NCI-H2081 treated with DMSO at 0.1 percent for 48 hours (cell line): ENCODE measurements at regions not wholly inside any gene's neighbourhood (a gene's known extent, or its start where the extent isn't known, plus 50 kb on each side); places are given as distances from the start of the nearest gene placed in this dataset.

Experiments
- DNase-seq: peaks from one replicate; lab custom pipeline; 2025; lab: John Stamatoyannopoulos, UW

DNA sequence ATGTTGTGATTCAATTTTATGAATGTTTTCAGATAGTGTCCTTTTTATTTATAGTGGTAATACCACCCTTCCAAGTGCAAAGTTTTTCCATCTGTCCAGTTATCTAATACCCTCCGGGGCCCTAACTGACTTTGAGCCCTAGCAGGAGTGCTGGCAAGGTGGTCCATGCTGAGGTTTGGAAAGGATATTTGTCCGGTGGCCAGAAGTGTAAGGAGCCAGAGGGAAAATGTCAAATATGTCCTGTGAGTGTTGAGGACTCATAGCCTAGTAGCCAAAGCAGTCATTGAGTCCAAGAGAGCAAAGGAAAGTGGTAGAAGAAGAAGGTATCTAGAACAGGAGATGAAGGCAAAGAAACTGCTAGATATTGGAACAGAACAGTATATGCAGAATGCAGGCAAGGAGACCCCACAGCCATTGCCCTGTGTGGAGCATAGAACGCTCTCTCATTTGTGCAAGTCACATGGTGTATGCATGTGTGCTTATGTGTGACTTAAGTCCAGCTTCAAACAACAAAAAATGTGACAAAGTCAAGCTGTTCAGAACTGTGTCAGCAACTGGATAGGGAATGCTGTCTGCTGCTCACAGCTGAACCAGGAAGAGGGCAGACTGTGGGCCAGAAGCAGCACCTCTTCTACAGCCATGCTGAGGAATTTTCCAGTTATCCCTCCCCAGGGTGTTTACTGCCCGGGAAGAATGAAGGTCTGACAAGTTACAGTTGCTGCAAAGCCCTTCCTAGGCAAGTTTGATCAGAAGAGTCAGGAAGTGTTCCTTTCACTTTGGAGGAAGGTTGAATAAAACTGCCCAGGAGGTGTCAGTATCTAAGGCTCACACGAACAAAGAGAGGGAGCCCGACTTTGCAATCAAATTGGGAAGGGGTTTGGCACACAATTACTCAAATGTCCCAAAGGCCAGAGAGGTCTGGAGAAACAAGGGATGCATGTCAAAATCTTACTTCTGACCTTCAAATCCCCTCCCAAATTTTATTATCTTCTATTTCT lies 463.3 kb upstream of the DMAC1 start:
- DNase-seq: no peak

DNA sequence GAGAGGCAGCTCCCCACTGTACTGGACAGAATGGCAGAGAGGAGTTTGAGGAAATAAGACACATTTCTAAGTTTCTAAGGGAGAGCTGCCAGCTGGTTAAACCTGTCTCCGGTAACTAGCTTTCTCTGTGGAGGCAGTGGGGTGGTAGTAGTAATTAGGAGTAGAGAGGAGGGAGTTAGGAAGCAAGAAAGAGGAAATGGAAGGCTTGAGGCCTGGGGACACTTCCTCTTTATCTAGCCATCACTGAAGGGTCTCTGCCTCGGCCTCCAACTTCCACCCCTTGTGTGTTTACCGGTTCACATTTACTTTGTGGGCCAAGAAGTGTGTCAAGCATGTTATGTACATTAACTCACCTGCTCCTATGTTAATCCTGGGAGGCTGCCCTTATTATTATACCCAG lies 462.2 kb upstream of the DMAC1 start:
- DNase-seq: no peak

DNA sequence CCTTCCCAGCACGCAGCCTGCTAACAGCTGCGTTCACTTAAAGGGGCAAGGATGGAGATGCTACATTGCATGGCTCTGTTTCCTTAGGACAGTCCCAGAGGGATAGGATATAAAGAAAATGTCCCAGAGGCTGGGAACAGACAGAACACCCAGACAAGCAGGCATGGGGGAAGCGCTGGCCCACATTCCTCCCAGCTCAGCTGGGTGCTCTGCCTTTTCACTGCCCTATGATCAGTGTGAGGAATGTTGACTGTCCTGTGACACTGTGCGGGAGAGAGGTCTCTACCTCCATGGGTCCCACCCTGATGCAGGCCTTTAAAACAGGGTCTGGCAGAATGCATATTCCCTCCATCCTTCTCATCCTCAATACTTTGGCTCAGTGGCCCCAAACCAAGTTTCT lies 459.4 kb upstream of the DMAC1 start:
- DNase-seq: no peak

DNA sequence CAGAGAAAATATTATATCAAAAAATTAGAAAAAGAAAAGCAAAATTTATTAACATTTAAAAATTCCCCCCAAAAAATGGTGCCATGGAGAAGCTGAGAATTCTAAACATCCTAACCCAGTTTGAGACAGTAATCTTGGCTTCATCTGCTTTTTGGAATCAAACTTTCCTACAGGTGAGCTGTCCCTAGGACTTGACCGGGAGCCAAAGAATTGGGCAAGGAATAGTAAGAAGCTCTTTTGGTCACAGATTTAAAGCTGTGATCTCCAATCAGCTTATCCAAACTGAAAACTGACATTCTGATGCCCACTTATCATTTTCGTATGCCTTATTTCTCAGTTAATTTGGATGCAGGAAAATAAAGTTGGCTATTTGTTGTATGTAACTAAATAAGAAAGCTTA lies 457.3 kb upstream of the DMAC1 start:
- DNase-seq: no peak

DNA sequence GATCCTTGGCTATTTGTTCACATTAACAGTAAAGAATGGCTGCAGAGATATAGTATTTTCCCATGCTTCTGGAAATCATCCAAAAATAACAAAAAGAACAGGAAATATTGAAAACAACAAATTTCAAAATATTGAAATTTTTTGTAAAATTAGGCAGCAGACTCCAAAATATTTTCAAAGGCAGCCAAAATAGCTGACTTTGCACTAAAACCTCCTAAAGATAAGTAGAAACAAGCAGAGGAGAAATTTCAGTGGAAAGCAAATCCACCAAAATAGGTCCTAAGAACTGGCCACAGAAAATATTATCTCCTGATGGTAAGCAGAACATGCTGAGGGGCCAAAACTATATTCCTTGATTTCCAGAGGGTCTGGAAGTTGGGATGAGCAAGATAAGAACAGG lies 456.3 kb upstream of the DMAC1 start:
- no peak for DNase-seq

DNA sequence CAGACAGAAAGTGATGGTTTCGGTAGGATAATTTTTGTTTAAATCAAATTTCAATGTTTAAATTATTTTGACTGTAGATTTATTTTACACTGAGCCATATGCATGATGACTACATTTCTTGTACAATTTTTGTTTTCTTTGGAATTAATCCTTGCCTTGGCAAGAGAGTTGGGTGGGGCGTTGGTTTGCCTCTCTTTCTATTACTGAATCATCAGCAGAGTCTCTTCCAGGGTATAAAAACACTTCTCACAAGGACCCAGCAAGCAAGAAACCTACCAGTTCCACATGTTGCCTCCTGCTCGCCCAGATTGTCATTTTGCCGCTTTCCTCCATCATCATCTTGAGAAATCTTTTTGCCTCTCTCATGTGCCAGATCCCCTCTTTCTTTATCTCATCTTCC lies 455.0 kb upstream of the DMAC1 start:
- no peak for DNase-seq

DNA sequence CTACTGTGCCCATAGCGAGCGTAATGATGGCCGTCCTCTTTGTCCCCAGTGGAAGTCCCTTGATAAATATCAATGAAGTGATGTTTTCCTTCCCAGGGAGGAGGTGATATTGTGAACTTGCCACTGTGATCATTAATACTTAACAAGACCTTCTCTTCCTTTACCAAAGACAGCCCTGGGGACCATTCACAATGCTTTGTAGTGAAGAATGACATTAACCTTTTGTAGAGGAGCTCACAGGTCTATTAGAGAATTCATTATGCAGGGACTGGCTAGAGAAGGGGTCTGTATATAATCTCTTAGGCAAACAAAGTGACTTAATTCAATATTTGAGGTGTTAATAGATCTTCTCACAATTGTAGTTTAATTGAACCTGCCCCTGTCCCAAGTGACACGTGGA lies 452.9 kb upstream of the DMAC1 start:
- DNase-seq: no peak

DNA sequence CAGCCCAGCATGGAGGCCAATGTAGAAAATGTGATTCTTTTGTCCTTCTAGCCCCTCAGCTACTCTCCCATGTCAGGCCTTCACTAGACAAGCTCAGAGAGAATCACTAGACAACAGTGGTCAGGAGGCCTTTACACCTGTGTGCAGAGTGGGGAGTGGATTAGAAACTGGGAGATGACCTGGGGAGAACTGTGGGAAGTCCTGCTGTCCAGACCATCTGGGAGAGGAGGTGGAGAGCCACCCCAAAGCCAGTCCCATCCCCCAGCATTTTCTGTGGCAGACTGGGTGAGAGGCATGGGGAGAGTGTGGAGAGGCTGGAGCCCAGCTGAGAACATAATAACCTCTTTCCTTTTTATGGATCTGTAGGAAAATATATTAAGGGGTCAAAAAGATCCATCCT lies 452.0 kb upstream of the DMAC1 start:
- DNase-seq: no peak

DNA sequence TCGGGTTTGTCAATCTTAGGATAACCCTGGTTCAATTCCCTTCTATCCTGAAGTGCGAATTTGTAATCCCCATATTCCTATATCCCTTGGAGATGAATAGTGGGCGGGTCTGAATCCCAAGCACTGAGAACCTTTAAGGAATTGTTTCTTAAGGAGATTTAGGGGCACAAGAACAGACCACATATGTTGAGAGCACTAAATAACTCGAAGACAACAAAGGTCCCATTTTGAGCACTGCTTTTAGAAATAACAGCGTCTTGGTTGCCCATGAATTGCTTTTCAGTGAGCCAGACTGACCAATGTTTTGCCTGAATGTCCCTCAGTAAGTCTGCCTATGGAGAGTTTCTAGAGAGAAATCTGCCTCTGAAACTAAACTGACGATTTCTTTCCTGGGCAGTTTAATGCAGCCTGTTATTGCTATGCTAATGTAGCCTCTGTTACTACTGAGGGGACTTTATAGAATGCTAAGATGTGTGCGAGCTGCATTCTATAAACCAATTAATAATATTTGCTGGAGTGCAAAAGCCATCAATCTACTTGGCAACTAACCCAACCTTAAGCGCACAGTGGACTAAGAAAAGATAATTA lies 445.0 kb upstream of the DMAC1 start:
- no peak for DNase-seq

DNA sequence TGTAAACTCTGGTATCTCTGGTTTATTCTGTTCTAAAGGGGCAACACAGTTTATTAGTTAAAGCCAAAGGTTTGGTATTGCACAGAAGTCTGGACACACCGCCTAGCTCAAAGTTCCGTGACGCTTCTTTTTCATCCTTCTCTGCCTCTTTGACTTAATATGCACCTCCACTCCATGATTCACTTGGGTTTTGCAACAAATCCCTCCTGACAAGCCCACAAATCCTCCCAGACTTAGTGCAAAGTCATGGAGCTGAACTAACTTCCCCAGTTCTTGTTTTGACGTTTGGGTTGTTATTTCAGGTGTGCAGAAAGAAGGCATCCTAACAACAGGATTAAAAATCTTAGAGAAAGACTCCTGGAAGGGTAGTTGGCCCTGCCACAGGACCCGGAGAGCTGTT lies 441.6 kb upstream of the DMAC1 start:
- no peak for DNase-seq

DNA sequence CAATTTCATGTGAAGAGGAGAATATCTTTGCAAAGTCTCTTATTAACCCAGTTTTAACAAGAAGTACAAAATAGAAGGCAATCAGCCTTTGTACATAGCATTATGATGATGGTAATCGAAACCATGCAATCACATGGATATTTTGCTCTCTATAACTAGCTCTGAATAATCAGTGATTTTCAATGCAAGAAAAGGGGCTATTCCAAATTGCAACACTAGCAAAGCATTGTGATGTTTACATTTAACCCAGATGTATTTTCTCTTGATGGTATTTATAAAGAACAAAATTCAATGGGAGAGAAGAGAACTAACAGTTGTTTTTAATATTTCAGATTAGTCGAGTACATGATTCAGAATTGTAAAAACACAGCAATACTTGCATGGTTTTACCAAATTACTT lies 437.5 kb upstream of the DMAC1 start:
- DNase-seq: no peak

DNA sequence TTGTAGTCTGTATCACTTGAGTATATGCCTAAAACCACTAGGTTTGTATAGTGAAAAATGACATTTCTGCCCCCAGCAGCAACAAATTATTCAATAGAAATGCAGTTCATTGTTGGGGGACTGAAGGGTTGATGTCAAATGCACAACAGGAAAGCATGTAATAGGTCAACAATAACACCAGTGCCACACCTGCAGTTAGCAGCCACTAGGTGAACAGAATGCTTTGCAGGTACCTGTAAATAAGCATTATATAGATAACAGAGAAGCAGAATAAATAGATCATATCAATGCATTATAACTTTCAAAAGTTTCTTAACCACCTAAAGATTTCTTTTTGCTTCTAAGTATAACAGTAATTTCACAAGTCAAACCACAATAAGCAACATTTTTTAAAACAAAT lies 435.9 kb upstream of the DMAC1 start:
- no peak for DNase-seq

DNA sequence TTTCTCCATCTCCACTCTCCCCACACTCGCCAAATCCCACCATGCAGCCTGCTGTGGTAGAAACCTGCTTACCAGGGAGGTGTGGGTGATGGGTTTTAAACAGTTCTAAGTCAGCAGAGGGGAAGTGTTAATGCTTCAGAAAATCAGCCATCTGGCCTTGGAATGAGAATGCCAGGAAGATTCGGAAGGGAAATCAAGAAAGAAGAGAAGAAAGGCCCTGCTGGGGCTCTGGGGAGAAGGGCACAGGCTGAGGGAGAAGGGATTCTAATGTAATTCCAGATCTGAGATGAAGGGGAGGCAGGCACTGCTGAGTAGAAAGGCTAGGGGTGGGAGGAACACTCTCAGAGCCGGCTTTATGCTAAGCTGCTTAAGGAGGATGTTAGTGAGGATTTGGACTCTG lies 434.7 kb upstream of the DMAC1 start:
- DNase-seq: no peak

DNA sequence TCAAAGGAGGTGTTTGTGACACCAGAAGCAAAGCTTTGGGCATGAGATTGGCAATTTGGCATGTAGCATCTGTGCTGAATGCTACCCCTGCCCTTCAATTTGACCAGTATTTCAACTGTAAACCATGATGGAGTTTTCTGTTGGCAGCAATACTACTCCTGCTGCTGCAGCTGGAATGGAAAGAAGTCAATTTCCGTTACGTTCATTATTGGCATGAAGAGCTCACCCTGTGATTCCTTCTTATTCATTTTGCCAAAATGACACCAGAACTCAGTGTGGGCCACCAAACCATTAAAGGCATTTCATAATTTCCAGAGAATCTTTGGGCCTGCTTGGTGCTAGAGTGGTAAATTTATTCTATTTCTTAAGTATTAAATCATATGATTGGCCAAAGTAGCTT lies 433.1 kb upstream of the DMAC1 start:
- DNase-seq: no peak

DNA sequence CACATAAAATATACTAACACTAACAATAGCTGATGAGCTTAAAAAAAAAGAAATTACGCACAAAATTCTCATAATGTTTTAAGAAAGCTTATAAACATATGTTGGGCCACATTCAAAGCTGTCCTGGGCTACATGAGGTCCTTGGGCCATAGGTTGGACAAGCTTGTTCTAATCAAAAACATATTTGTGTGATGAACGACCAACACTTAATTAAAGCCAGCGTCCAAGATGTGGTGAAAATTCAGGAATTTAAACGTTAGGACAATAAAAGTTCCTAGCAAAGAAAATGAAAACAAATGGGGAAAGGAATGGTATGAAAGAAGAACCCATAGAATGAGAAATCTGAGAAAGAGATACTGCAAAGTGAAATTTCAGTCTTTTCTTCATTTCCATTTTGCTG lies 429.6 kb upstream of the DMAC1 start:
- no peak for DNase-seq

DNA sequence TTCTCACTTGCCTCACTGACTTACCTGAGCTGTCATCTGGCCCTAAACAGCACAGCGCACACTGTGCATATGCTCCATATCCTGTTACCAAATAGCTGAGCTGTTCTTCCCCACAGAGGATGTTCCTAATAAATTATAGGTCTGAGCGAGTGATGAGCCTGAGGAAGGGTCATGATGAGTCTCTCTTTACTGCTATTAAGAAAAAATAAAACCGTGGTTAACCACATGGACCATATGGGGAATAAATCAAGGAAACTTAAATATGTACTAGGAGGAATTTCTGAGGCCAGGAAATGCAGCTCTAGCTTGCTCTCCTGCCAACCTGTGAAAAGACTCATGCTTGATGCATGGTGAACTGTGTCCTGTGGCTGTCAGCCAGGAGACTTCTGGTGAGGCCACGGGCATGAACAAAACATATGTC lies 424.8 kb upstream of the DMAC1 start:
- DNase-seq: no peak

DNA sequence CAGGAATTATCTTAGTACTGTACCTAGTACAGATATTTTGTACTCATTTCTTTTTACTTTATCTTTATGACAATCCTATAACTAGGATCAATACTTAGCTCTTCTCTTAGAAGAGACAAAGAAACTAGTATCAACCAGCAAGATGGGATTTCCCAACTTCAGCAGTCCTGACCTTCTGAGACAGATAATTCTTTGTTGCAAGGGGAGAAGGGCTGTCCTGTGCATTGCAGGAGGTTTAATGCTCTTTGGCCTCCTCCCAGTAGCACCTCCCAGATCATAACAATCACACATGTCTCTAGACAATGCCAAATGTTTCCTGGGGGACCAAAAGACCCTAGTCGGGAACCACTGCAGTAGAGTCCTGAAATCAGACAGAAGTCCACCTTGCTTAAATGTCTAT lies 424.3 kb upstream of the DMAC1 start:
- DNase-seq: no peak

DNA sequence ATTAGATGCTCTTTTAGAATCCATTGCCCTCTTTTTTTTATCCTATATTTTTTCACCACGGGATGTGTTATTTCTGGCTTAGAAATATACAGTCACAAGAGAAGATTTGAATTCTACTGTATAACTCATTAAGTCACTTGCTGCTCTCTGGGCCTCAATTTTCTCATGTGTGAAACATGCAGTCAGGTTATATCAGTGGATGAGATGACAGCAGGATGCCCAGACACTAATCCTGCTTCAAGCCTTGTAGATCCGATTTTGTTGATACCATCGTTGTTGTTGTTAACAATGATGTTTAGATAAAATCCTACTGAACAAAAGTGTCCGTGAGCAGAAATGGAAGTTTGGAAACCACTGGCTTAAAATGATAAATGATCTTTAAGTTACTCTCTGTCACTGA lies 421.9 kb upstream of the DMAC1 start:
- no peak for DNase-seq

DNA sequence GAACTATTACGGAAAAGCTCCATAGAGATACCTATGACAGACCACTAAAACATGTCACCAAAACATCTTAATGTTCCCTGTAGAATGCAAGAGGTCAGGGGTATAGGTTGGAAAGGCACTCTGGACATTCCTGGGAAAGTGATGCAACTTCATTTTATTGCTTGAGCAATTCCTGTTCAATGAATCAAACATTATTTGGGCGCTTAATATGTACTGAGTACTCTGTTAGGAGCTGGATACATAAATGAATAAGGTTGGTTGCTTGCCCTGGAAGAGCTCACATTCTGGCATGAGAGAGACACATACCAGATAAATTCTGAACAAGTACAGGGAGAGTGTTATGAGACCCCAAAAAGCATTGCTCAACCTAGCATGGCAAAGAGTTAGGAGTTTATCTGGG lies 408.9 kb upstream of the DMAC1 start:
- no peak for DNase-seq

DNA sequence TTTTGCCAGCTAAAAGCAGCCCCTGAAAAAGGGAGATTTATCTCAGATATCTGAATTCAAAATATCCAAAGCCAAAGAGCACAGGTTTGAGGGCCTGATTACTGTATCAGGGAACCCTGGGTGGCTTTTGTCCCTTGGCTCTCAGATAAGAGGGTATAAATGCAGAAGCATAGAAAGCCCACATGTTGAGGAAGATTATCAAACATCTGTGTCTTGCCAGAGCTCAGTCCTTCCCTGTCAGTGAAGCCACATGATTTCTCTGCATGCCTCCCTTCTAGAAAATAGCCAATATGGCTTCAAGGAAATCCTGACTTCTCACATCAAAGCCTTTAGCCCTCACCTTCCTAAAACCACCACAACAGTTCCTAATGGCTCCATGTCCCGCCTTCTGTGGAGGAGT lies 408.0 kb upstream of the DMAC1 start:
- DNase-seq: no peak

DNA sequence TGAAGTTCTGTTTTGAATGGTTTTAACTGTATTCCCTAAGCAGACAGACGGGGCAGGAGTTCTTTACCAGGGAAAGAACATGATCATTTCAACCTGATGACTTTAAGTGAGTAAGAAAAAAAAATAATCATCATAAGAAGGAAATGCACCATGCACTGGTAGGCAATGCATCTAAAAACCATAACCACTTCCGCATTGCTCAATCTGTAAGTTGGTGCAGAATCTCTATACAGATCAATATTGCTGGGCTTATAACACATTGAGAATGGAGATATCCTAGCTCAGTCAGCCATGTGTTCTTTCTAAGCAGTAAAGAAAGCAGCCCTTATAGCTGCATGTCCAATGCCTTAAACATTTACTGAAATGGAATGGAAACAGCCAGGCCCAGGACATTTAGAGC lies 407.1 kb upstream of the DMAC1 start:
- no peak for DNase-seq

DNA sequence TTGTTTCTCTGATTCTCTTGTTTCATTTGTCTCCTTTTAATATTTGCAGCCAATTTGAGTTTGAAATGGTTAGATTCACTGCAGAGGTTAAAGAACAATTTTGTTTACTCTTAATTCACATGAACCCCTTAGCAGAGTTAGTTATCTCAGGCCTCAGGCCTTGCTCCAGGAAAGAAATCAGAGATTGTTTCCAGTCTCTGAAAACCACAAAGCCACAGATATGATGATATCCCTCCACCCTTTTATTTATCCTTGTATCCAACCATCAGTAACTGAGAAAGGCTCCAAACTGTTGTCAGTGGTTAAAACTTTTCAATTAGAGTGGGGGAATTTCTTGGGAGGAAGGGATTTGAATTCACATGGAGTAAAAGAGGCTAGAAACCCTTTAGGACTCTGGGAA lies 406.0 kb upstream of the DMAC1 start:
- no peak for DNase-seq

DNA sequence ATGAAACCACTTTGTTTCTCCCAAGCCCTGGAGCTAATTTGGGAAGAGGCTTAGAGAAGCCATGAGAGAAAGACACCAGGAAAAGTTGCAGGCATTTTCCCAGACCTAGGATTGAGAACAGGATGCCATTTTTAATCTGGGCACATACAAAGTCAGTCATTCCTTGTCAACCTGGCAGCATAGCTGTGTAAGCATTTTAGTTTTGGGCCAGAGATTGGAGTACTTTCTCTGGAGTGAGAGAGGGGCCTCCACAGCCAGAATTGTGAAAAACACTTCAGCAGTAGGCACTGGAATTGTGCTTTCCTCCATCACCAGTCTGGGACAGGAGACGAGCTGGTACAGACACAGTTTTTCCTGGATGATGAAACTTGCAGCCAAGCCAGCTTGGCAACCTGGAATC lies 390.3 kb upstream of the DMAC1 start:
- DNase-seq: no peak
